Calu3 (cell line): ENCODE measurements at regions not wholly inside any gene's neighbourhood (a gene's known extent, or its start where the extent isn't known, plus 50 kb on each side); places are given as distances from the start of the nearest gene placed in this dataset.

Experiments used
- BruUV-seq: library from RNA; stranded (reverse); fragments of 400-500 nt; replicated peaks from 2 replicates; lab custom pipeline; 2021; lab: Mats Ljungman, UMichigan
- CTCF ChIA-PET: fragments of 300-600 bp; sonication (Branson Sonifier 250); formaldehyde crosslinking; loops from one replicate; lab custom pipeline; 2022; ENCODE audit warnings: antibody characterized with exemption; lab: Charles Lee
- DNase-seq: peaks from one replicate; pipeline ENCODE4 v3.0.0; 2022
- H3K27ac Mint-ChIP-seq: one replicate; pipeline ENCODE4 v1.8.0; 2022; ENCODE audit warnings: mixed read lengths; ENCODE audit not compliant: unreplicated experiment
- H3K27me3 Mint-ChIP-seq: one replicate; pipeline ENCODE4 v1.8.0; 2022; ENCODE audit warnings: mixed read lengths; ENCODE audit not compliant: unreplicated experiment
- H3K36me3 Mint-ChIP-seq: one replicate; pipeline ENCODE4 v1.8.0; 2022; ENCODE audit warnings: mild to moderate bottlenecking, moderate library complexity, mixed read lengths; ENCODE audit not compliant: insufficient read depth, unreplicated experiment
- H3K4me1 Mint-ChIP-seq: one replicate; pipeline ENCODE4 v1.8.0; 2022; ENCODE audit warnings: mild to moderate bottlenecking, low read depth, mixed read lengths; ENCODE audit not compliant: unreplicated experiment
- H3K4me3 Mint-ChIP-seq: one replicate; pipeline ENCODE4 v1.8.0; 2022; ENCODE audit warnings: mild to moderate bottlenecking, low read depth, moderate library complexity, mixed read lengths; ENCODE audit not compliant: unreplicated experiment
- H3K9me3 Mint-ChIP-seq: one replicate; pipeline ENCODE4 v1.8.0; 2022; ENCODE audit warnings: low read depth, mixed read lengths; ENCODE audit not compliant: unreplicated experiment
- CTCF ChIP-seq: fragments of 200-600 bp; IDR thresholded peaks from one replicate; pipeline ENCODE4 v1.8.0; 2022; ENCODE audit warnings: antibody characterized with exemption; ENCODE audit not compliant: unreplicated experiment
- intact Hi-C: fragments of 100-400 bp; cut with micrococcal nuclease; formaldehyde crosslinking; loops from one replicate; pipeline ENCODE4 v1.10.0; 2022; ENCODE audit not compliant: unreplicated experiment

- Mint-ChIP-seq H3K27ac (no peak overlapping the region), H3K27me3 (peaks cover 12% of the 10 kb centered on the region), H3K4me1 (no peaks in the 10 kb centered on the region), H3K36me3 (no peaks in the 10 kb centered on the region), H3K4me3 (no peak overlapping the region), H3K9me3 (no peaks in the 10 kb centered on the region)
- CTCF ChIA-PET, result no interaction called here
- intact Hi-C loops, result no loop called here
- no peak for TF ChIP-seq CTCF
- DNase-seq, result no peak
- BruUV-seq, result no TSS peak
Observed at GRCh38 chr20:23237201-23237600, 113.4 kb upstream of the NXT1 start.

DNA sequence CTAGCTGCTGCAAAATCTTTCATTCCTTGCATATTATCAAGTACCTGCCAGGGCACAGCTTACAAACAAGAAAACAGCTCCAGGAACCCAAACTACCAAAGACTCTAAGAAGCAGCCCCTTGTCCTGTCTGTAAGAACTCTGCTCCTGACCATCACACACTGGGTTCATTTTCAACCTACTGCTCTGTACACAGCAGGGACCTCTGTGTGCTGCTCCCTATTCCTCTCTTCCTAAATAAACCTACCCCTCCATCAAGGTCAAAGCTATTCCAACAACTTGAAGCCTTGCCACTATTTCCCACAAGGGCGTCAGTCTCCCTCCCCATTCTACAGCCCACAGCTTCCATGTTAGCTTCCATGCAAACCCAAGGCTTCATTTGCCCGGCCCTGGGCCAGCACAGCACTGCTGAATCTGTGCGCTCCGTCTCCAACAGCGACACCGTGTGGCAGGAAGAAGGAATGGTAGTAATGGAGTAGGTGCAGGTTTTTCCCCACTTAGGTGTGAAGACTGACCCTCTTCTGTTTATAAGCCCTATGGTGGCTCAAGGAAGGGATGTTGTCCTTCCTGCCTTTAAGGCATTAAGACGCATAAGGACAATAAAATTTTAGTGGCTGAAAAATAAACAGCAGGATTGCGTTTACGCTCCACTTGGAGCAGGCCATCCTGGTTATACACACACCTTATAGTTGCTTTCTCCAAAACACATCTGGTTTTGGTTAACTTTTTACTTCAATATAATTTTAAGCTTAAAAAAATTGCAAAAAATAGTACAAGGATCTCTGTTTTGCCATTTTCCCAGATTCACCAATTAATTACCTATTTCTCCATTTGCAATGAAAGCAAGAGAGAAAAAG lies 115.2 kb upstream of the NXT1 start:
- CTCF ChIA-PET, result interaction anchor here (1.2 kb wide), 1 partner anchor 543 kb away, joined by 3 read pairs; no protein-coding TSS in a partner anchor
- DNase-seq, result peak; percentile 23
- Mint-ChIP-seq H3K27me3 (peaks cover 12% of the 10 kb centered on the region), H3K36me3 (no peaks in the 10 kb centered on the region), H3K27ac (peak overlapping the region; percentile 26), H3K4me1 (no peaks in the 10 kb centered on the region), H3K9me3 (no peaks in the 10 kb centered on the region), H3K4me3 (no peak overlapping the region)
- intact Hi-C loops, result no loop called here
- TF ChIP-seq CTCF, result peak; percentile 24
- BruUV-seq, result no TSS peak

GRCh38 chr20:23234311-23235078 lies 116.1 kb upstream of the NXT1 start:
- H3K4me3 Mint-ChIP-seq, result no peak overlapping the region
- BruUV-seq, result no TSS peak
- intact Hi-C loops, result no loop called here
- CTCF ChIA-PET, result interaction anchor here (1.2 kb wide), 1 partner anchor 542 kb away, joined by 3 read pairs; no protein-coding TSS in a partner anchor
- H3K4me1 Mint-ChIP-seq, result no peaks in the 10 kb centered on the region
- H3K27me3 Mint-ChIP-seq, result peaks cover 9% of the 10 kb centered on the region
- DNase-seq, result no peak
- no peak overlapping the region for H3K27ac Mint-ChIP-seq
- TF ChIP-seq CTCF, result no peak
- H3K36me3 Mint-ChIP-seq, result no peaks in the 10 kb centered on the region
- no peaks in the 10 kb centered on the region for H3K9me3 Mint-ChIP-seq

GRCh38 chr20:23233341-23233740 lies 117.2 kb upstream of the NXT1 start:
- Mint-ChIP-seq H3K27me3 (no peaks in the 10 kb centered on the region), H3K27ac (no peak overlapping the region), H3K36me3 (no peaks in the 10 kb centered on the region), H3K9me3 (no peaks in the 10 kb centered on the region), H3K4me3 (no peak overlapping the region), H3K4me1 (no peaks in the 10 kb centered on the region)
- intact Hi-C loops, result no loop called here
- CTCF ChIA-PET, result no interaction called here
- BruUV-seq, result no TSS peak
- no peak for TF ChIP-seq CTCF
- DNase-seq, result no peak
